ENCODE measurements at regions not wholly inside any gene's neighbourhood (a gene's known extent, or its start where the extent isn't known, plus 50 kb on each side); places are given as distances from the start of the nearest gene placed in this dataset.

- no peak overlapping the region for H3K4me3 Mint-ChIP-seq
- DNase-seq = no peak
- no peaks in the 10 kb centered on the region for H3K9me3 Mint-ChIP-seq
- H3K27ac Mint-ChIP-seq = no peak overlapping the region
- no peaks in the 10 kb centered on the region for H3K36me3 Mint-ChIP-seq (ENCODE audit: low read depth)
- H3K27me3 Mint-ChIP-seq = no peaks in the 10 kb centered on the region
- H3K4me1 Mint-ChIP-seq (ENCODE audit: low read depth) = no peaks in the 10 kb centered on the region
Observed at GRCh38 chr7:110084181-110084807, 1006.6 kb upstream of the LRRN3 start.

DNA sequence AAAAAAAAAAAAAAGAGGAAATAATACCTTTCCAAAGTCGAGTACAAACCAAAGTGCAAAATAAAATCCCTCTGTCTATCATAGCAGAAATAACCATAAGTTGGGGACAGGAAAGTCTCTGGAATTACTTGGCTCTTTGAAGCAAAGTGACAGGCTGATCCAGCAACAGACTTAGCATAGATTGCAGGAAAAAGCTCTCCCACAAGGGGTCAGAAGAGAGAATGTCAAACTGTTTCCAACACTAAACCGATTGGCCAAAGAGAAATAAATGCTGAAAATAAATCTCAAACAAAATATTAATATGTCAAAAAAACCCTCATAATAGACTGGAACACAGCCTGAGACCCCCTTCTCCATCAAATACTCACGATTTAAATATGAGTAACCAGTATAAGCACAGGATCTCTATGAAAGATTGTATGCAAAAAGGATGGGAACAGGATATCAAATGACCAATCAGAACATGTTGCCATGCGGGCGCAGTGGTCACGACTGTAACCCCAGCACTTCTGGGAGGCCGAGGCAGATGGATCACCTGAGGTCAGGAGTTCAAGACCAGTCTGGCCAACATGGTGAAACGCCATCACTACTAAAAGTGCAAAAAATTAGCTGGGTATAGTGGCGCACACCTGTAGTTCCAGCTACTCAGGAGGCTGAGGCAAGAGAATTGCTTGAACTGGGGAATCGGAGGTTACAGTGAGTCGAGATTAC, 1000.7 kb upstream of the LRRN3 start:
- Mint-ChIP-seq H3K4me3 (no peak overlapping the region), H3K4me1 (ENCODE audit: low read depth) (no peaks in the 10 kb centered on the region), H3K36me3 (ENCODE audit: low read depth) (no peaks in the 10 kb centered on the region), H3K27me3 (no peaks in the 10 kb centered on the region), H3K9me3 (no peaks in the 10 kb centered on the region), H3K27ac (no peak overlapping the region)
- DNase-seq = no peak

GRCh38 chr7:110095372-110096052, 995.4 kb upstream of the LRRN3 start:
- H3K9me3 Mint-ChIP-seq = peaks cover 2% of the 10 kb centered on the region
- H3K27ac Mint-ChIP-seq = no peak overlapping the region
- H3K36me3 Mint-ChIP-seq (ENCODE audit: low read depth) = no peaks in the 10 kb centered on the region
- no peak overlapping the region for H3K4me3 Mint-ChIP-seq
- no peaks in the 10 kb centered on the region for H3K4me1 Mint-ChIP-seq (ENCODE audit: low read depth)
- no peak for DNase-seq
- no peaks in the 10 kb centered on the region for H3K27me3 Mint-ChIP-seq

DNA sequence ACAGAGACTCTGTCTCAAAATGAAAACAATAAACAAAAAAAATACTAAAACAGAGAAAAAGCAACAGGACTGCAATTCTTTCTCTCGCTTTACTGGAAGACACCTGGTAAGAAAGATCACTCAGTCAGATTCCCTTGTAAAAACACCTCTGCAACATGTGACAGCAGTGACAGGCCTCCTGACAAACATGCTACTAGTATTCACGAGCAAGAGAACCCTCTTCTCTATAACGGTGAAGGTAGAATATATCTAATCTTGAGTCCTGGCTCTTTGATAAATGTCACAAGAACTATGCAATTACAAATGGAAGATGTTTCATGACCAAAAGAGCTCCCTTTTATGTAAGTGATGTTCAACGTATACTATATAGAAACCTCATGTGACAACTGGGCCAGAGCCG, 986.7 kb upstream of the LRRN3 start:
- no peaks in the 10 kb centered on the region for H3K9me3 Mint-ChIP-seq
- no peak for DNase-seq
- H3K4me3 Mint-ChIP-seq = no peak overlapping the region
- H3K27ac Mint-ChIP-seq = no peak overlapping the region
- H3K27me3 Mint-ChIP-seq = no peaks in the 10 kb centered on the region
- H3K4me1 Mint-ChIP-seq (ENCODE audit: low read depth) = no peaks in the 10 kb centered on the region
- H3K36me3 Mint-ChIP-seq (ENCODE audit: low read depth) = no peaks in the 10 kb centered on the region

DNA sequence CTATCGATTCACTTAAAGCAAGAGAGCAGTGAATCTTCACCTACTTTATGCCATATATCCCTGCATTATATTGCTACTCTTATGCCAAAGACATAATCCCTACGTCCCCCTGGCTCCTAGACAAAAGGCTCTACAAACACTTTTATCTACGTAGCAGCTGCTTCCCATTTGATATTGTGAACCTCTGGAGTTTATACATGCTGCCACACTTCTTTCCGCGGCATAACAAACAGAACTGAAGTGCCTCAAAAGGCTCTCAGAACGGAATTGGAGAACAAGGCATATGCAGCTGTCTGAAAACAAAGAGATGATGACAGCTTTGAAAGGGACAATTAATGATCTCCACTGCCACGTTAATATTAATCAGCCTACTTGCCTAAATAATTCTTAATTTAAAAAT, 985.6 kb upstream of the LRRN3 start:
- no peak overlapping the region for H3K4me3 Mint-ChIP-seq
- H3K27me3 Mint-ChIP-seq = no peaks in the 10 kb centered on the region
- DNase-seq = no peak
- no peaks in the 10 kb centered on the region for H3K4me1 Mint-ChIP-seq (ENCODE audit: low read depth)
- H3K9me3 Mint-ChIP-seq = no peaks in the 10 kb centered on the region
- H3K36me3 Mint-ChIP-seq (ENCODE audit: low read depth) = no peaks in the 10 kb centered on the region
- H3K27ac Mint-ChIP-seq = no peak overlapping the region

GRCh38 chr7:110105840-110106239, 985.1 kb upstream of the LRRN3 start:
- Mint-ChIP-seq H3K27me3 (no peaks in the 10 kb centered on the region), H3K36me3 (ENCODE audit: low read depth) (no peaks in the 10 kb centered on the region), H3K27ac (no peak overlapping the region), H3K9me3 (no peaks in the 10 kb centered on the region), H3K4me1 (ENCODE audit: low read depth) (no peaks in the 10 kb centered on the region), H3K4me3 (no peak overlapping the region)
- DNase-seq = no peak

DNA sequence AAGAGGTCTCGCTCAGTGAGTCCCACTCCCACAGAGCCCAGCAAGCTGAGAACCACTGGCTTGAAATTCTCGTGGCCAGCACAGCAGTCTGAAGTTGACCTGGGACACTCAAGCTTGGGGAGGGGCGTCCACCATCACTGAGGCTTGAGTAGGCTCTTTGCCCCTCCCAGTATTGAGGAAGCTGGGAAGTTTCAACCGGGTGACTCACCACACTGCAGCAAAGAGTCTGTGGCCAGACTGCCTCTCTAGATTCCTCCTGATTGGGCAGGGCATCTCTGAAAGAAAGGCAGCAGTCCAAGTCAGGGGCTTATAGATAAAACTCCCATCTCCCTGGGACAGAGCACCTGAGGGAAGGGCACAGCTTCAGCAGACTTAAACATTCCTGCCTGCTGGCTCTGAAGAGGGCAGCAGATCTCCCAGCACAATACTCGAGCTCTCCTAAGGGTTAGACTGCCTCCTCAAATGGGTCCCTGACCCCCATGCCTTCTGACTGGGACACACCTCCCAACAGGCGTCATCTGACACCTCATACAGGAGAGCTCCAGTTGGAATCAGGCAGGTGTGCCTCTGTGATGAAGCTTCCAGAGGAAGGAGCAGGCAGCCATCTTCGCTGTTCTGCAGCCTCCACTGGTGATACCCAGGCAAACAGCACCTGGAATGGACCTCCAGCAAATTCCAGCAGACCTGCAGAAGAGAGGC, 970.9 kb upstream of the LRRN3 start:
- H3K27ac Mint-ChIP-seq = no peak overlapping the region
- peaks cover 18% of the 10 kb centered on the region for H3K9me3 Mint-ChIP-seq
- no peaks in the 10 kb centered on the region for H3K4me1 Mint-ChIP-seq (ENCODE audit: low read depth)
- no peak for DNase-seq
- no peak overlapping the region for H3K4me3 Mint-ChIP-seq
- H3K36me3 Mint-ChIP-seq (ENCODE audit: low read depth) = no peaks in the 10 kb centered on the region
- H3K27me3 Mint-ChIP-seq = peaks cover 11% of the 10 kb centered on the region

- Mint-ChIP-seq H3K27me3 (no peaks in the 10 kb centered on the region), H3K27ac (no peak overlapping the region), H3K36me3 (ENCODE audit: low read depth) (no peaks in the 10 kb centered on the region), H3K9me3 (no peaks in the 10 kb centered on the region), H3K4me1 (ENCODE audit: low read depth) (no peaks in the 10 kb centered on the region), H3K4me3 (no peak overlapping the region)
- no peak for DNase-seq
Observed at GRCh38 chr7:110129159-110129558, 961.8 kb upstream of the LRRN3 start.

GRCh38 chr7:110130669-110131068, 960.3 kb upstream of the LRRN3 start:
- Mint-ChIP-seq H3K4me3 (no peak overlapping the region), H3K4me1 (ENCODE audit: low read depth) (no peaks in the 10 kb centered on the region), H3K36me3 (ENCODE audit: low read depth) (no peaks in the 10 kb centered on the region), H3K27me3 (no peaks in the 10 kb centered on the region), H3K27ac (no peak overlapping the region), H3K9me3 (no peaks in the 10 kb centered on the region)
- no peak for DNase-seq

DNA sequence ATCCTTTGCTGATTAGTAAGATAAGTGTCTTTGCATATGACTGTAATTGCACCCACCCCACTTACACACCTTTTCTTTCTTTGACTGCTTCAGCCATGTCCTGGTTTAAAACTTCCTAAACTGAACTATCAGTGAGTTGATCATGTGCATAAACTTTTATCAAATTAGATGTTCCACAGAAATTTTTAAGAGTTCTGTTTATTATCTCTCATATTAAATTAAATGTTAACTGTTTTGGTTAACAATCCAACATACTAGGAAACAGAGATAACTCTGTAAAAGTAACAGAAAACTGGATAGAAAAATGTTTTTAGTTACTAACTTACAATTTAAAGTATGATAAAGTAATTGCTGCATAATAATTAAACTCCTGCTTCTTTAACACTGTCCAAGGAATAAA, 959.6 kb upstream of the LRRN3 start:
- no peak for DNase-seq
- Mint-ChIP-seq H3K27me3 (no peaks in the 10 kb centered on the region), H3K9me3 (no peaks in the 10 kb centered on the region), H3K36me3 (ENCODE audit: low read depth) (no peaks in the 10 kb centered on the region), H3K4me1 (ENCODE audit: low read depth) (no peaks in the 10 kb centered on the region), H3K4me3 (no peak overlapping the region), H3K27ac (no peak overlapping the region)

DNA sequence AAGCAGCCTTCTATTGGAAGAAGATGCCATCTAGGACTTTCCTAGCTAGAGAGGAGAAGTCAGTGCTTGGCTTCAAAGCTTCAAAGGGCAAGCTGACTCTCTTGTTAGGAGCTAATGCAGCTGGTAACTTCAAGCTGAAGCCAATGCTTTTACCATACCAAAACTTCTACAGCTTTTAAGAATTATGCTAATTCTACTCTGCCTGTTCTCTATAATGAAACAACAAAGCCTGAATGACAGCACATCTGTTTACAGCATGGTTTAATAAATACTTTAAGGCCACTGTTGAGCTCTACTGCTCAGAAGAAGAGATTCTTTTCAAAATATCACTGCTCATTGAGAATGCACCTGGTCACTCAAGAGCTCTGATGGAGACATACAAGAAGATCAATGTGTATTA, 951.9 kb upstream of the LRRN3 start:
- no peaks in the 10 kb centered on the region for H3K27me3 Mint-ChIP-seq
- no peak overlapping the region for H3K4me3 Mint-ChIP-seq
- H3K9me3 Mint-ChIP-seq = peaks cover 8% of the 10 kb centered on the region
- no peak for DNase-seq
- H3K4me1 Mint-ChIP-seq (ENCODE audit: low read depth) = no peaks in the 10 kb centered on the region
- H3K27ac Mint-ChIP-seq = no peak overlapping the region
- H3K36me3 Mint-ChIP-seq (ENCODE audit: low read depth) = no peaks in the 10 kb centered on the region

DNA sequence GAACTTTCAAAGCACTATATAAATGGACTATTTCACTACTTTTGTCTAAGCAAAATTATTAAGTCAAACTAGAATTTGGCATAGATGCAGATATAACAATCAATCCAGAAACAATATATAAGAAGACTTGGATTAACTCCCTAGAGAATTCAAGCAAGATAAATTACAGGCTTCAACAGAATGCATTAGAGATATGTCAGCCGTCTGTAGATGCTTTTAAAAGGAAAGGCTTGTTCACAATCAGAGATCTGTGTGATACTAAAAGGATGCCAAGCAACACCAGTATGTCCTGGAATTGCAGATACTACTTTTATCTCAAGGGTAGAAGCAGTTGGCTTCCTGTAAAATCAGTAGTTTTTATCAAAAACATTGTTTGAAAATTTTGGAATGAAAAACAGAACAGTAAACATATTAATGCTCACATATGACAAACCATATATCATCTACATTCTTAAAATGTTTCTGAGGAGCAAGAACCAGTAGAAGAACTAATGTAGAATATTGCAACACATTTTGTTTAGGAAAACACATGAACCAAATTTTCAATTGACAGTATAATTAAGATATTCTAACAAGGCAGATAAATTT, 947.9 kb upstream of the LRRN3 start:
- no peak overlapping the region for H3K4me3 Mint-ChIP-seq
- peaks cover 4% of the 10 kb centered on the region for H3K9me3 Mint-ChIP-seq
- no peaks in the 10 kb centered on the region for H3K36me3 Mint-ChIP-seq (ENCODE audit: low read depth)
- H3K27me3 Mint-ChIP-seq = no peaks in the 10 kb centered on the region
- no peaks in the 10 kb centered on the region for H3K4me1 Mint-ChIP-seq (ENCODE audit: low read depth)
- DNase-seq = no peak
- no peak overlapping the region for H3K27ac Mint-ChIP-seq

DNA sequence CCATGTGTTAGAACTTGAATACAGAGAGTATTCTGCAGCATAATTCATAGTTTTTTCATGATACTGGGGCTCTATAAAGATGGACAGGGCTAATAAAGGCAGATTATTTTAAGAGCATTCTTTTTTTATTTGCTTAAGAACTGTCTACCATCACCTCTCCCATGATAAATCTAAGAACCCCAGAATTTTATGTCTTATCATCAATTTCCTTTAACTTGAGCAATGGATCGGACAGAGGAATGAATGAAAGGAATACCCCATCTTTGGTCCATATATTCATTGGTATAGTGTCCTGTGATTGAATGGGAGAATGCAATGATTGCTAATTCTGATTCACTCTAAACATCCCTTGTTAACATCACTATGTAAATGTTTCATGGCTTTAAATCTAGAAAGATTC, 946.3 kb upstream of the LRRN3 start:
- Mint-ChIP-seq H3K27ac (no peak overlapping the region), H3K4me1 (ENCODE audit: low read depth) (no peaks in the 10 kb centered on the region), H3K36me3 (ENCODE audit: low read depth) (no peaks in the 10 kb centered on the region), H3K4me3 (no peak overlapping the region), H3K9me3 (peaks cover 2% of the 10 kb centered on the region), H3K27me3 (no peaks in the 10 kb centered on the region)
- no peak for DNase-seq

DNA sequence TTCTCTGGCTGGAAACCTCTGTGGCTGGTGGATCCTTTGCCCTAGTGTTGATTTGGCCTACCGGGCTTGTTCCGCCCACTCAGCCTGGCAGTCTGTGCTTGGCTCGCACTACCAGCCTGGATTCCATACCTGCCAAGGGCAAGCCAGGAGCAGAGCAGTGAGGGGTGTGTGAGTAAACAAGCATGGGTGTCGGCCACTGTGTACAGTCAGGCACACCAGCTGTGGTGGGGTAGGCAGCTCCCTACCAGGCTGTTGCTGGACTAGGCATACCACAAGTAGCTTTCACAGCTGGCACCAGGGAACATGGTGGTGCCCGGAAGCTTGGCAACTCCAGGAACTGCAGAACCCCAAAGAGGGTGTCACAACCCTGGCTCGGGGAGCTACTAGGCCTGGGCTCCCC, 942.9 kb upstream of the LRRN3 start:
- peak; percentile 17 for DNase-seq
- Mint-ChIP-seq H3K4me3 (no peak overlapping the region), H3K27ac (no peak overlapping the region), H3K27me3 (no peaks in the 10 kb centered on the region), H3K4me1 (ENCODE audit: low read depth) (no peaks in the 10 kb centered on the region), H3K36me3 (ENCODE audit: low read depth) (no peaks in the 10 kb centered on the region), H3K9me3 (no peaks in the 10 kb centered on the region)
